CD4-positive, alpha-beta memory T cell (primary cell): ENCODE measurements at regions not wholly inside any gene's neighbourhood (a gene's known extent, or its start where the extent isn't known, plus 50 kb on each side); places are given as distances from the start of the nearest gene placed in this dataset.

Experiments
- CTCF ChIA-PET: fragments of 350-600 bp; sonication (Branson Sonifier 250); formaldehyde crosslinking; loops from one replicate; lab custom pipeline; 2021; ENCODE audit warnings: inconsistent platforms; ENCODE audit not compliant: partially characterized antibody; lab: Charles Lee
- POLR2A ChIA-PET: fragments of 350-600 bp; sonication (Branson Sonifier 250); formaldehyde crosslinking; loops from one replicate; lab custom pipeline; 2021; ENCODE audit not compliant: partially characterized antibody; lab: Charles Lee
- DNase-seq, 5 donors: peaks; one replicate each; pipeline versions ENCODE4 v3.0.0 to v3.0.0-alpha.2; 2020 to 2022; ENCODE audit warnings: mixed read lengths in 1 of 5
- H3K27ac ChIP-seq: one replicate; pipeline ENCODE4 v1.7.0; 2013; ENCODE audit warnings: low read depth, low read length
- H3K27me3 ChIP-seq: 2 replicates; pipeline ENCODE4 v1.7.0; 2013; ENCODE audit warnings: mild to moderate bottlenecking, low read length, moderate library complexity; ENCODE audit not compliant: insufficient read depth
- H3K36me3 ChIP-seq: 2 replicates; pipeline ENCODE4 v1.7.0; 2013; ENCODE audit warnings: mild to moderate bottlenecking, low read length, moderate library complexity; ENCODE audit not compliant: insufficient read depth
- H3K4me1 ChIP-seq: 2 replicates; pipeline ENCODE4 v1.7.0; 2013; ENCODE audit warnings: mild to moderate bottlenecking, low read length, moderate library complexity; ENCODE audit not compliant: insufficient read depth
- H3K4me3 ChIP-seq, 2 donors: one replicate each; pipeline ENCODE4 v1.7.0; 2013; ENCODE audit warnings: low read length in 2 of 2, mild to moderate bottlenecking in 1 of 2
- H3K9me3 ChIP-seq, 2 donors: one replicate each; pipeline ENCODE4 v1.7.0; 2013; ENCODE audit warnings: low read length in 2 of 2, control low read depth in 1 of 2; ENCODE audit not compliant: control insufficient read depth in 1 of 2
- H3K27ac Mint-ChIP-seq, 7 donors: one replicate each; pipeline ENCODE4 v1.8.0; 2020 to 2021; ENCODE audit warnings: mixed read lengths in 7 of 7, mild to moderate bottlenecking in 6 of 7, inconsistent platforms in 3 of 7, moderate library complexity in 3 of 7
- H3K27me3 Mint-ChIP-seq, 2 donors: one replicate each; pipeline ENCODE4 v1.8.0; 2020 to 2021; ENCODE audit warnings: mixed read lengths in 2 of 2
- H3K36me3 Mint-ChIP-seq, 2 donors: one replicate each; pipeline ENCODE4 v1.8.0; 2020 to 2021; ENCODE audit warnings: mixed read lengths in 2 of 2, inconsistent platforms in 1 of 2, mild to moderate bottlenecking in 1 of 2
- H3K4me1 Mint-ChIP-seq, 4 donors: one replicate each; pipeline ENCODE4 v1.8.0; 2020 to 2021; ENCODE audit warnings: mixed read lengths in 4 of 4, mild to moderate bottlenecking in 1 of 4
- H3K4me3 Mint-ChIP-seq, 8 donors: one replicate each; pipeline ENCODE4 v1.8.0; 2020 to 2021; ENCODE audit warnings: mixed read lengths in 8 of 8, mild to moderate bottlenecking in 7 of 8, moderate library complexity in 6 of 8, inconsistent platforms in 3 of 8
- H3K9me3 Mint-ChIP-seq, 8 donors: one replicate each; pipeline ENCODE4 v1.8.0; 2020 to 2021; ENCODE audit warnings: mixed read lengths in 8 of 8, mild to moderate bottlenecking in 5 of 8, inconsistent platforms in 3 of 8, moderate library complexity in 1 of 8
- intact Hi-C: fragments of 100-400 bp; cut with micrococcal nuclease; formaldehyde crosslinking; loops from one replicate; pipeline ENCODE4 v1.15.1; 2023

DNA sequence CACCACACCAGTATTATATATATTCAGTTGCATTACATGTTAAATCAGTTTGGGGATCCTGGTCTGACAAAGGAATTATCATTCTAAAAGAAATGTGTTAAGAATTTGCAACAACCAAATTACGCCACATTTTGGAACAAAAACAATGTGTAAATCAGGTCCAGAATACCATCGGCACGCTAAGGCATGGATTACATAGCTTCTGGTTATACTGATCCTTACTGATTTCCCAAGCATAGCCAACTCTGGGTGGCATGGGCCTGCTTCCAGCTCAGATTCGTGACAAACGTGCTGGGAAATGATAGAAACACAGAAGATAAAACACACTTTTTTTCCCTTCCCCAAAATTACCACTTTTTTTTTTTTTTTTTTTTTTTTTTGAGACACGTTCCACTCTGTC is 660.0 kb downstream of the SORCS1 start:
- peaks cover 0 to 33% (median 9%) of the 10 kb centered on the region in 8 donors for H3K9me3 Mint-ChIP-seq
- no peak for DNase-seq
- no peak overlapping the region for H3K4me3 Mint-ChIP-seq
- no peaks in the 10 kb centered on the region for H3K4me1 ChIP-seq
- no peak overlapping the region for H3K4me3 ChIP-seq
- no peaks in the 10 kb centered on the region for H3K27me3 ChIP-seq
- intact Hi-C loops = no loop called here
- H3K27me3 Mint-ChIP-seq = no peaks in the 10 kb centered on the region
- no peaks in the 10 kb centered on the region for H3K36me3 Mint-ChIP-seq
- H3K9me3 ChIP-seq = no peaks in the 10 kb centered on the region
- ChIA-PET POLR2A (no interaction called here), CTCF (interaction anchor here (0.6 to 0.7 kb wide), 2 partner anchors 19 to 519 kb away, joined by 3 to 4 read pairs; no protein-coding TSS in a partner anchor)
- H3K4me1 Mint-ChIP-seq = no peaks in the 10 kb centered on the region
- no peaks in the 10 kb centered on the region for H3K36me3 ChIP-seq
- no peak overlapping the region for H3K27ac Mint-ChIP-seq
- H3K27ac ChIP-seq = no peak overlapping the region

DNA sequence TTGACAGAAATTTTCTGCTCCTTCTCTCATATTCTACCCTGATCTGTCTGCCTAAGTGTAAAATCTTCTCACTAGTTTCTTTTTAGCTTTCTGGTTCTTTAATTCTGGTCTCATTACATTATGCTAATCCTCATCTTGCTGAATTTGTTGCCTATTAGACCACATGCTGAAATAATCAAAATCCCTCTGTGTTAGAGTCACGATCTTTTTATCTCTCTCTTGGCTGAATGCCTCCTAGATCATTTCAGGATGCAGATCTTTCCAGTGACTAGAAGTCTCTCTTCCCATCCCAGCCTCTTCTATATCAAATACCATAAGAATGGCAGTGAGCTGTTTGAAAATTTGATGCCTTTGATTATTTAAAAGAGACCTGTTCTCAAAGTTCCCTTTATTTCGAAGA is 661.9 kb downstream of the SORCS1 start:
- Mint-ChIP-seq H3K9me3 (peaks cover 0 to 28% (median 10%) of the 10 kb centered on the region in 8 donors), H3K36me3 (no peaks in the 10 kb centered on the region), H3K27ac (no peak overlapping the region), H3K4me3 (no peak overlapping the region), H3K4me1 (no peaks in the 10 kb centered on the region), H3K27me3 (no peaks in the 10 kb centered on the region)
- POLR2A ChIA-PET = no interaction called here
- CTCF ChIA-PET = no interaction called here
- H3K4me3 ChIP-seq = no peak overlapping the region
- no peaks in the 10 kb centered on the region for H3K4me1 ChIP-seq
- no peaks in the 10 kb centered on the region for H3K27me3 ChIP-seq
- no peak for DNase-seq
- H3K9me3 ChIP-seq = no peaks in the 10 kb centered on the region
- no peak overlapping the region for H3K27ac ChIP-seq
- intact Hi-C loops = no loop called here
- H3K36me3 ChIP-seq = no peaks in the 10 kb centered on the region

GRCh38 chr10:106500925-106501525 is 663.5 kb downstream of the SORCS1 start:
- no peak overlapping the region for H3K4me3 Mint-ChIP-seq
- no peaks in the 10 kb centered on the region for H3K27me3 Mint-ChIP-seq
- intact Hi-C loops = no loop called here
- H3K9me3 Mint-ChIP-seq = peaks cover 0 to 22% (median 8%) of the 10 kb centered on the region in 8 donors
- no peaks in the 10 kb centered on the region for H3K4me1 Mint-ChIP-seq
- Histone ChIP-seq H3K27ac (no peak overlapping the region), H3K4me3 (no peak overlapping the region), H3K27me3 (no peaks in the 10 kb centered on the region), H3K36me3 (no peaks in the 10 kb centered on the region), H3K9me3 (no peaks in the 10 kb centered on the region), H3K4me1 (no peaks in the 10 kb centered on the region)
- ChIA-PET POLR2A (no interaction called here), CTCF (no interaction called here)
- no peak overlapping the region for H3K27ac Mint-ChIP-seq
- H3K36me3 Mint-ChIP-seq = no peaks in the 10 kb centered on the region
- DNase-seq = no peak

DNA sequence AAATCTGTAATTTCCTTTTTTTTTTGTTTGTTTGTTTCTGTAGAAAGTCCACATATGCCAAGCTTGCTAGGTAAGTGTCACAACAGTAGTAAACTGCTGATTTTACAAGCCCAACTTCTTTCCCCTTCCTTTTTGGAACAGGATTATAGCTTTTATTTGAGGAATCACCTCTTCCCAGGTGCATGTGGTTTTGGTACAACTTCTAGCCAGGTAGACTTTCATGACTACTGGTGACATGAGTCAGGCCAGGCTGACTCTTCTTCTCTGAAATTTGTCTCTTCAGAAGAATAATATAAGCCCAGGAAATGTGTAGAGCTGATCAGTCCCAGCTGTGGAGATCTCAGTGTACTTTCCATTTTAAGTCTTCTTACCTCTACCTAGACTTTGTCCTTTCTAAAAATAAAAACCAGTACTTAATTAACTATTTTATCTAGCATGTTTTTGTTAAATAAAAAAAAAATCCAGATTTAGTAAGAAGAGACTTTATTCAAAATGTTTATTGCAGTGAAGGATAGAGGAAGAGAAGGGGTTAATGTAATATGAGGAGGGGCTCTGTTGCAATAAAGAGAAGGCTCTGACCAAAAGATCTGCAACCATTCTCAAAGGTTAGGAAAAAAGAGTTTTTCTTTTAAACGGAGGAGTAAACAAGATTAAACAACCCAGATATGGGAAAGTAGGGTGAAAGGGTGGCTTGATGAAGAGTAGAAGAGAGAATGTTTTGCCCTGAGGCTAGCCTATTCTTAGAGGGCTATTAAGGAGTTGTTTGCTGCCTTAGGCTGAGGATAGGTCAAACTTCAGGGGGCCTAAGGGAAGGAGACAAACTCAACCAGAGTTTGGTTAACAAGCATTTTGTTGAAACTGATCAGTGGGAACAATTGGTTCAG is 664.2 kb downstream of the SORCS1 start:
- ChIA-PET POLR2A (no interaction called here), CTCF (no interaction called here)
- Mint-ChIP-seq H3K27me3 (no peaks in the 10 kb centered on the region), H3K36me3 (no peaks in the 10 kb centered on the region), H3K4me1 (no peaks in the 10 kb centered on the region), H3K9me3 (peaks cover 0 to 22% (median 8%) of the 10 kb centered on the region in 8 donors), H3K4me3 (no peak overlapping the region), H3K27ac (no peak overlapping the region)
- Histone ChIP-seq H3K27me3 (no peaks in the 10 kb centered on the region), H3K36me3 (no peaks in the 10 kb centered on the region), H3K9me3 (peaks cover 0 to 5% of the 10 kb centered on the region in 2 donors), H3K4me1 (no peaks in the 10 kb centered on the region), H3K27ac (no peak overlapping the region), H3K4me3 (no peak overlapping the region)
- no peak for DNase-seq
- intact Hi-C loops = no loop called here

GRCh38 chr10:106499448-106499847 is 665.1 kb downstream of the SORCS1 start:
- peaks cover 0 to 21% (median 8%) of the 10 kb centered on the region in 8 donors for H3K9me3 Mint-ChIP-seq
- H3K4me1 Mint-ChIP-seq = no peaks in the 10 kb centered on the region
- ChIA-PET POLR2A (no interaction called here), CTCF (no interaction called here)
- no peaks in the 10 kb centered on the region for H3K27me3 ChIP-seq
- intact Hi-C loops = no loop called here
- no peaks in the 10 kb centered on the region for H3K36me3 Mint-ChIP-seq
- H3K4me3 Mint-ChIP-seq = no peak overlapping the region
- H3K4me3 ChIP-seq = no peak overlapping the region
- H3K36me3 ChIP-seq = no peaks in the 10 kb centered on the region
- H3K27ac ChIP-seq = no peak overlapping the region
- H3K4me1 ChIP-seq = no peaks in the 10 kb centered on the region
- no peaks in the 10 kb centered on the region for H3K27me3 Mint-ChIP-seq
- no peak overlapping the region for H3K27ac Mint-ChIP-seq
- peaks cover 0 to 5% of the 10 kb centered on the region in 2 donors for H3K9me3 ChIP-seq
- no peak for DNase-seq

GRCh38 chr10:106498675-106499074 is 665.8 kb downstream of the SORCS1 start:
- Histone ChIP-seq H3K36me3 (no peaks in the 10 kb centered on the region), H3K9me3 (peaks cover 0 to 5% of the 10 kb centered on the region in 2 donors), H3K4me1 (no peaks in the 10 kb centered on the region), H3K27me3 (no peaks in the 10 kb centered on the region), H3K4me3 (no peak overlapping the region), H3K27ac (no peak overlapping the region)
- Mint-ChIP-seq H3K36me3 (no peaks in the 10 kb centered on the region), H3K9me3 (peaks cover 0 to 20% (median 9%) of the 10 kb centered on the region in 8 donors), H3K27me3 (no peaks in the 10 kb centered on the region), H3K4me1 (no peaks in the 10 kb centered on the region), H3K4me3 (no peak overlapping the region), H3K27ac (no peak overlapping the region)
- POLR2A ChIA-PET = no interaction called here
- CTCF ChIA-PET = no interaction called here
- intact Hi-C loops = no loop called here
- DNase-seq = no peak

- H3K4me1 Mint-ChIP-seq = no peaks in the 10 kb centered on the region
- Histone ChIP-seq H3K4me1 (no peaks in the 10 kb centered on the region), H3K27me3 (no peaks in the 10 kb centered on the region), H3K9me3 (peaks cover 0 to 5% of the 10 kb centered on the region in 2 donors), H3K27ac (no peak overlapping the region), H3K36me3 (no peaks in the 10 kb centered on the region), H3K4me3 (no peak overlapping the region)
- peaks cover 0 to 14% (median 6%) of the 10 kb centered on the region in 8 donors for H3K9me3 Mint-ChIP-seq
- H3K4me3 Mint-ChIP-seq = no peak overlapping the region
- no peaks in the 10 kb centered on the region for H3K36me3 Mint-ChIP-seq
- no peaks in the 10 kb centered on the region for H3K27me3 Mint-ChIP-seq
- no peak for DNase-seq
- POLR2A ChIA-PET = no interaction called here
- intact Hi-C loops = no loop called here
- no peak overlapping the region for H3K27ac Mint-ChIP-seq
- CTCF ChIA-PET = no interaction called here
These were observed 668.6 kb downstream of the SORCS1 start for GRCh38 chr10:106495931-106496330.
